HEK293T (cell line): ENCODE measurements at regions not wholly inside any gene's neighbourhood (a gene's known extent, or its start where the extent isn't known, plus 50 kb on each side); places are given as distances from the start of the nearest gene placed in this dataset.

ENCODE experiments used
- CTCF ChIA-PET: fragments of 350-600 bp; formaldehyde crosslinking; extraction: SDS; loops from one replicate; lab custom pipeline; 2021; ENCODE audit warnings: antibody characterized with exemption, inconsistent platforms; lab: Yijun Ruan, JAX
- POLR2A ChIA-PET: fragments of 350-600 bp; formaldehyde crosslinking; extraction: SDS; loops from one replicate; lab custom pipeline; 2020; ENCODE audit warnings: antibody characterized with exemption, inconsistent platforms; lab: Yijun Ruan, JAX
- DNase-seq: peaks from one replicate; pipeline ENCODE4 v3.0.0; 2012; ENCODE audit warnings: mixed read lengths; ENCODE audit errors: extremely low spot score
- ARNT ChIP-seq: fragments of 450-650 bp; IDR thresholded peaks from 2 replicates; pipeline ENCODE4 v1.6.1; 2017; ENCODE audit warnings: mild to moderate bottlenecking
- BHLHE40 ChIP-seq: fragments of 450-650 bp; IDR thresholded peaks from 2 replicates; pipeline ENCODE4 v1.6.1; 2016; ENCODE audit warnings: mild to moderate bottlenecking, moderate library complexity, borderline replicate concordance
- CTBP1 ChIP-seq: fragments of 450-650 bp; IDR thresholded peaks from 2 replicates; pipeline ENCODE4 v1.6.1; 2016; ENCODE audit warnings: borderline replicate concordance
- ELF4 ChIP-seq: fragments of 450-650 bp; IDR thresholded peaks from 2 replicates; pipeline ENCODE4 v1.6.1; 2017; ENCODE audit warnings: antibody characterized with exemption
- FOXA1 ChIP-seq: fragments of 450-650 bp; IDR thresholded peaks from 2 replicates; pipeline ENCODE4 v1.6.1; 2016; ENCODE audit warnings: mild to moderate bottlenecking
- FOXK2 ChIP-seq: fragments of 450-650 bp; IDR thresholded peaks from 2 replicates; pipeline ENCODE4 v1.6.1; 2016; ENCODE audit warnings: mild to moderate bottlenecking
- FOXM1 ChIP-seq: fragments of 450-650 bp; IDR thresholded peaks from 2 replicates; pipeline ENCODE4 v1.6.1; 2017; ENCODE audit warnings: mild to moderate bottlenecking, borderline replicate concordance
- HDGF ChIP-seq: fragments of 450-650 bp; IDR thresholded peaks from 2 replicates; pipeline ENCODE4 v1.6.1; 2017; ENCODE audit warnings: antibody characterized with exemption, borderline replicate concordance
- L3MBTL2 ChIP-seq: fragments of 450-650 bp; conservative IDR thresholded peaks from 2 replicates; pipeline ENCODE4 v1.6.1; 2016; ENCODE audit warnings: mild to moderate bottlenecking
- LEF1 ChIP-seq: fragments of 450-650 bp; IDR thresholded peaks from 2 replicates; pipeline ENCODE4 v1.6.1; 2017; ENCODE audit warnings: mild to moderate bottlenecking, borderline replicate concordance
- NFRKB ChIP-seq: fragments of 450-650 bp; IDR thresholded peaks from 2 replicates; pipeline ENCODE4 v1.6.1; 2016; ENCODE audit warnings: mild to moderate bottlenecking, moderate library complexity
- SP1 ChIP-seq: fragments of 450-650 bp; IDR thresholded peaks from 2 replicates; pipeline ENCODE4 v1.6.1; 2017
- SUZ12 ChIP-seq: fragments of 450-650 bp; IDR thresholded peaks from 2 replicates; pipeline ENCODE4 v1.6.1; 2016; ENCODE audit warnings: mild to moderate bottlenecking
- TARDBP ChIP-seq: fragments of 450-650 bp; IDR thresholded peaks from 2 replicates; pipeline ENCODE4 v1.6.1; 2016
- ZNF384 ChIP-seq: fragments of 450-650 bp; IDR thresholded peaks from 2 replicates; pipeline ENCODE4 v1.6.1; 2016
- TF ChIP-seq, protein P1 (sequence below): fragments of 450-650 bp; IDR thresholded peaks from 2 replicates; pipeline ENCODE4 v1.6.1; 2016

DNA sequence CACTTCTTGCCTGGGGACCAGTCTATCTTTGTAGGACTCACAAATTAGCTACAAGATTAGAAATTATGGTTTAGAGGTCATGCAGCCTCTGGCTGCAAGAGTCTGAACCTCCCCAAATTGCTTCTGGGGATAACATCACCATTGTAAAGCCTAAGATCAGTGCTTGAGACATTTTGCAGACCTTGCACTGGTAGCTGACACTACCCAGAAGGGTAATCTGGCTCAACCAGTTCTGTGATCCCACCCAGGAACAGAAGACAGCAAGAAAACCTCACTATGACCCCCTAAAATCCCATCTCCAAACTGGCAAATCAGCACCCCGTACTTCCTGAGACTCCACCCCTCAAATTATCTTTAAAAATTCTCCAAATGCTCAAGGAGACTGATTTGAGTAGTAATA lies 58.2 kb upstream of the CDK13 start:
- CTCF ChIA-PET, result no interaction called here

DNA sequence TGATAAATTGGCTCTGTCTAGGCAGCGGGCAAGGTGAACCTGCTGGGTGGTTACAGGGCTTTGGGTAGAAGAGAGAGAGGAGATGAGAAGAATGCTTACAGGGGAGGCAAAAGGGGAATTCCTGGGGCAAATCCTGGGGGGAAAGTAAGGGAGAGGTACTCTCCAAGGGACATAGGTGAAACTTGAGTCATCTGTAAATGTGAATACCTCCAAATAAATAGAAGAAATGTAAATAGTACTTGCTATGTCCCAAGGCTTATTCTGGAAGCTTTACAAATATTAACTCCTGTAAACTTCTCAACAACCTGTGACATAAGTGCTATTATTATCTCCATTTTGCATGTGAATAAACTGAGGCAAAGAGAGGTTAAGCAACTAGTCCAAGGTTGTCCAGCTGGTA lies 57.7 kb upstream of the CDK13 start:
- no peak for DNase-seq
- CTCF ChIA-PET, result interaction anchor here (2.2 kb wide), 1 partner anchor 160 kb away, joined by 9 read pairs; no protein-coding TSS in a partner anchor
- POLR2A ChIA-PET, result no interaction called here
- no peak for TF ChIP-seq NFRKB
- no peak for TF ChIP-seq ELF4
- no peak for TF ChIP-seq SUZ12
- TF ChIP-seq FOXM1, result no peak
- TF ChIP-seq FOXK2, result no peak

More for the DNA sequence above, 58.2 kb upstream of the CDK13 start:
- TF ChIP-seq L3MBTL2 (no peak), SP1 (no peak), FOXM1 (no peak), ARNT (no peak), HDGF (no peak), NFRKB (no peak), LEF1 (no peak), CTBP1 (no peak), SUZ12 (no peak)
- DNase-seq, result no peak
- POLR2A ChIA-PET, result no interaction called here

DNA sequence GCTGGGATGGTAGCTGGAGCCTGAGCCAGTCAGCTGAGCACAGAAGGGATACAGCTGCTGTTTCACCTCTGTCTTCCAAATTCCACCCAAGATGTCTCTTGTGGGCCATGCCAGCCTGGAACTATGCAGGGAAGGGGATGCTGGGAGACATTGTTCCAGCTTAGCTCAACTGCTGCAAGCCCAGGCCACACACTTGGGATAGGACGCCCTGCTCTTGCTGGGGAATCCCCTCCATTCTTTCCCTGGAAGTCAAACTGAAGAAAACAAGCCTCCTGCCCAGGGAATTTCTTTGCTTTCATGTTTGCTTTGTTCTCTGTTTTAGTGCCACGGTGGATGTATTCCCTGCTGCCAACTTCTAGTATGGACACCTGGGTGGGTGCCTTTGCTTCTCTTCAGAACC lies 55.2 kb upstream of the CDK13 start:
- ChIA-PET POLR2A (interaction anchor here (1.2 kb wide), 1 partner anchor 55 kb away, joined by 3 read pairs; the partner anchor contains the start of gene CDK13), CTCF (interaction anchor here (0.8 to 1.0 kb wide), 2 partner anchors 22 to 158 kb away, joined by 3 to 4 read pairs; no protein-coding TSS in a partner anchor)
- TF ChIP-seq CTBP1 (no peak), ELF4 (no peak), ZNF384 (no peak), ARNT (no peak), FOXK2 (no peak), SP1 (no peak), L3MBTL2 (no peak), TARDBP (no peak), HDGF (no peak), NFRKB (no peak), FOXM1 (no peak), FOXA1 (no peak), LEF1 (no peak), SUZ12 (no peak), BHLHE40 (no peak)
- TF ChIP-seq, protein P1, sequence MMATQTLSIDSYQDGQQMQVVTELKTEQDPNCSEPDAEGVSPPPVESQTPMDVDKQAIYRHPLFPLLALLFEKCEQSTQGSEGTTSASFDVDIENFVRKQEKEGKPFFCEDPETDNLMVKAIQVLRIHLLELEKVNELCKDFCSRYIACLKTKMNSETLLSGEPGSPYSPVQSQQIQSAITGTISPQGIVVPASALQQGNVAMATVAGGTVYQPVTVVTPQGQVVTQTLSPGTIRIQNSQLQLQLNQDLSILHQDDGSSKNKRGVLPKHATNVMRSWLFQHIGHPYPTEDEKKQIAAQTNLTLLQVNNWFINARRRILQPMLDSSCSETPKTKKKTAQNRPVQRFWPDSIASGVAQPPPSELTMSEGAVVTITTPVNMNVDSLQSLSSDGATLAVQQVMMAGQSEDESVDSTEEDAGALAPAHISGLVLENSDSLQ, result no peak

DNA sequence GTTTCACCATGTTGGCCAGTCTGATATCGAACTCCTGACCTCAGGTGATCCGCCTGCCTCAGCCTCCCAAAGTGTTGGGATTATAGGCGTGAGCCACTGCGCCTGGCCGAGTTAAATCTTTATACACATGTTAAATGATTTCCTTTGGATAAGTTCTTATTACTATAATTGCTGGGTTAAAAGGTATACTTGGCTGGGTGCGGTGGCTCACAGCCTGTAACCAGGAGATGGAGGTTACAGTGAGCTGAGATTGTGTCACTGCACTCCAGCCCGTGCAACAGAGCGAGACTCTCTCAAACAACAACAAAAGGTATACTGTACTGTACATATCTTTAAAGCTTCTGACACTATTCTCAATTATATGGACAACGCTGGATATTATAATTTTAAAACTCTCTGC lies 53.2 kb upstream of the CDK13 start:
- TF ChIP-seq L3MBTL2, result no peak
- TF ChIP-seq ZNF384, result no peak
- no peak for TF ChIP-seq ARNT
- TF ChIP-seq FOXA1, result no peak
- no peak for TF ChIP-seq CTBP1
- TF ChIP-seq TARDBP, result no peak
- TF ChIP-seq, protein P1, result no peak
- TF ChIP-seq HDGF, result no peak
- no peak for TF ChIP-seq SUZ12
- no peak for TF ChIP-seq BHLHE40
- TF ChIP-seq SP1, result no peak
- TF ChIP-seq NFRKB, result no peak
- no peak for TF ChIP-seq FOXK2
- TF ChIP-seq FOXM1, result no peak
- TF ChIP-seq ELF4, result no peak
- ChIA-PET POLR2A (interaction anchor here (1.0 to 1.4 kb wide), 4 partner anchors 13 to 317 kb away, joined by 3 to 4 read pairs (median 4); no protein-coding TSS in a partner anchor), CTCF (interaction anchor here (0.8 to 2.9 kb wide), 7 partner anchors 14 to 316 kb away, joined by 3 to 17 read pairs (median 4); no protein-coding TSS in a partner anchor)
- DNase-seq, result no peak

More for the DNA sequence above, 55.2 kb upstream of the CDK13 start:
- DNase-seq, result no peak

DNA sequence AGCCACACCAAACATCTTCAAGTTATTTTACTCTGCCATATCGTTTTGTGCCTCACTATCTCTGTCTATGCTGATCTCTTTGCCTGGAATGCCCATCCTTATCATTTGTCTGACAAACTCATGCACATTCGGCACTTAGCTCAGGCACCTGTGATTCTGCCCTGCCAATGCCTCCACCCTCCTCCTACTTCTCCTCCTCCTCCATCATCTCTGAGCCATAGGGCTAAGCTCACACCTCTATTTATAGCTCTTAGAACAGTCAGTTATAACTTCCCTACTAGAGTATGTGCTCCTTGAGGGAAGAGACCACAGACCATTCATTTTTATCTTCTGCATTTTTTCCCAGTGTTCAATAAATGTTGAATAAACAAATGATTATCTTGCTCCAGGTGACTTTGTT lies 51.2 kb upstream of the CDK13 start:
- no peak for DNase-seq
- ChIA-PET CTCF (interaction anchor here (0.6 to 1.2 kb wide), 2 partner anchors 153 to 354 kb away, joined by 5 to 7 read pairs; no protein-coding TSS in a partner anchor), POLR2A (no interaction called here)
- TF ChIP-seq FOXK2, result no peak
- TF ChIP-seq ELF4, result no peak
- no peak for TF ChIP-seq SUZ12
- no peak for TF ChIP-seq FOXA1
- no peak for TF ChIP-seq HDGF
- TF ChIP-seq BHLHE40, result no peak
